DND-41 (cell line): ENCODE measurements at regions not wholly inside any gene's neighbourhood (a gene's known extent, or its start where the extent isn't known, plus 50 kb on each side); places are given as distances from the start of the nearest gene placed in this dataset.

Source experiments
- CTCF ChIP-seq: IDR thresholded peaks from 2 replicates; pipeline ENCODE4 v1.5.1; 2012; ENCODE audit warnings: borderline replicate concordance, low read length, moderate library complexity, mild to moderate bottlenecking; ENCODE audit not compliant: poor library complexity, severe bottlenecking; ENCODE audit errors: extremely low read depth
- EZH2 ChIP-seq: IDR thresholded peaks from 3 replicates; pipeline ENCODE4 v1.6.1; 2012; ENCODE audit warnings: borderline replicate concordance, low read depth, mild to moderate bottlenecking, moderate library complexity, low read length, inconsistent platforms; ENCODE audit not compliant: severe bottlenecking

GRCh38 chr9:104025104-104025503, 69.0 kb upstream of the SMC2 start:
- TF ChIP-seq CTCF, result no peak
- TF ChIP-seq EZH2, result no peak
